PC-3 (cell line): ENCODE measurements at regions not wholly inside any gene's neighbourhood (a gene's known extent, or its start where the extent isn't known, plus 50 kb on each side); places are given as distances from the start of the nearest gene placed in this dataset.

Experiments
- EZH2 ChIP-seq: fragments of 300-600 bp; sonication (generic); IDR thresholded peaks from one replicate; pipeline ENCODE4 v1.6.1; 2017; ENCODE audit warnings: antibody characterized with exemption, mild to moderate bottlenecking, low read length; ENCODE audit not compliant: unreplicated experiment
- EZH2phosphoT487 ChIP-seq: fragments of 300-600 bp; sonication (generic); IDR thresholded peaks from 2 replicates; pipeline ENCODE4 v1.6.1; 2018; ENCODE audit warnings: mild to moderate bottlenecking, antibody characterized with exemption, low read length, borderline replicate concordance
- TF ChIP-seq, protein P1 (sequence below): fragments of 300-600 bp; sonication (generic); conservative IDR thresholded peaks from 2 replicates; pipeline ENCODE4 v1.5.1; 2017; ENCODE audit warnings: antibody characterized with exemption, low read depth, mild to moderate bottlenecking, low read length

DNA sequence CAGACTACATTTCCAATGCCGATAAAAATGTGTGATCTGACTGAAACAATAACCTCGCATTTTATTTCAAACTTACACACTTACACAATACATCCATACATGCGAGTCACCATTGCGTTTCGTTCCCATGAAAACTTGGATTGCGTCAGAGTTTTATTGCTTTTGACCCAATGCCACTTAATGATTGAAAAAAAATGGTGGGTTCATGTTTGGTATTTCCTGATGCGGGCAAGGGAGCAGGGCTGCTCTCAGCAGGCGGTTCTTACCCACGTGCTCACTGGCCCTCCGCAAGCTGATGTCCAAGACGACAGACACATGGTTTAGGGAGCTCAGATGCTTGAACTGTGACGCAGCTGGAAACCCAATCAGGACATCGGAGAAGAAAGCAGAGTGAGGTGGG is 281.0 kb upstream of the SULF2 start:
- TF ChIP-seq, protein P1, sequence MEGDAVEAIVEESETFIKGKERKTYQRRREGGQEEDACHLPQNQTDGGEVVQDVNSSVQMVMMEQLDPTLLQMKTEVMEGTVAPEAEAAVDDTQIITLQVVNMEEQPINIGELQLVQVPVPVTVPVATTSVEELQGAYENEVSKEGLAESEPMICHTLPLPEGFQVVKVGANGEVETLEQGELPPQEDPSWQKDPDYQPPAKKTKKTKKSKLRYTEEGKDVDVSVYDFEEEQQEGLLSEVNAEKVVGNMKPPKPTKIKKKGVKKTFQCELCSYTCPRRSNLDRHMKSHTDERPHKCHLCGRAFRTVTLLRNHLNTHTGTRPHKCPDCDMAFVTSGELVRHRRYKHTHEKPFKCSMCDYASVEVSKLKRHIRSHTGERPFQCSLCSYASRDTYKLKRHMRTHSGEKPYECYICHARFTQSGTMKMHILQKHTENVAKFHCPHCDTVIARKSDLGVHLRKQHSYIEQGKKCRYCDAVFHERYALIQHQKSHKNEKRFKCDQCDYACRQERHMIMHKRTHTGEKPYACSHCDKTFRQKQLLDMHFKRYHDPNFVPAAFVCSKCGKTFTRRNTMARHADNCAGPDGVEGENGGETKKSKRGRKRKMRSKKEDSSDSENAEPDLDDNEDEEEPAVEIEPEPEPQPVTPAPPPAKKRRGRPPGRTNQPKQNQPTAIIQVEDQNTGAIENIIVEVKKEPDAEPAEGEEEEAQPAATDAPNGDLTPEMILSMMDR: no peak
- TF ChIP-seq EZH2: no peak
- no peak for TF ChIP-seq EZH2phosphoT487
